Liver (tissue), 8 donors: ENCODE measurements at regions not wholly inside any gene's neighbourhood (a gene's known extent, or its start where the extent isn't known, plus 50 kb on each side); places are given as distances from the start of the nearest gene placed in this dataset.

ENCODE experiments used
- DNase-seq: peaks from one replicate; pipeline ENCODE4 v3.0.0-alpha.2; 2017; ENCODE audit warnings: low spot score
- H3K27ac ChIP-seq, 2 donors: one replicate each; pipeline ENCODE4 v1.7.0; 2013; ENCODE audit warnings: inconsistent platforms in 2 of 2, low read length in 2 of 2, control low read depth in 1 of 2, low read depth in 1 of 2, mild to moderate bottlenecking in 1 of 2
- H3K27me3 ChIP-seq, 4 donors: one replicate each; pipeline versions ENCODE4 v1.6.1 to v1.7.0; 2013; ENCODE audit warnings: low read length in 3 of 4, inconsistent platforms in 1 of 4, mild to moderate bottlenecking in 1 of 4, moderate library complexity in 1 of 4; ENCODE audit not compliant: control insufficient read depth in 4 of 4, insufficient read depth in 4 of 4
- H3K36me3 ChIP-seq, 4 donors: one replicate each; pipeline versions ENCODE4 v1.6.1 to v1.7.0; 2013; ENCODE audit warnings: low read length in 3 of 4, mild to moderate bottlenecking in 3 of 4, low read depth in 1 of 4, moderate library complexity in 1 of 4; ENCODE audit not compliant: control insufficient read depth in 4 of 4, insufficient read depth in 3 of 4
- H3K4me1 ChIP-seq, 4 donors: one replicate each; pipeline versions ENCODE4 v1.6.1 to v1.7.0; 2013; ENCODE audit warnings: low read length in 3 of 4, mild to moderate bottlenecking in 3 of 4, moderate library complexity in 1 of 4; ENCODE audit not compliant: control insufficient read depth in 4 of 4, insufficient read depth in 4 of 4
- H3K4me3 ChIP-seq, 3 donors: one replicate each; pipeline versions ENCODE4 v1.6.1 to v1.7.0; 2013; ENCODE audit warnings: low read length in 3 of 3, control low read depth in 1 of 3, low read depth in 1 of 3, mild to moderate bottlenecking in 1 of 3
- H3K9ac ChIP-seq, 2 donors: one replicate each; pipeline ENCODE4 v1.7.0; 2013; ENCODE audit warnings: low read length in 2 of 2, mild to moderate bottlenecking in 2 of 2, moderate library complexity in 2 of 2, control low read depth in 1 of 2, low read depth in 1 of 2
- H3K9me3 ChIP-seq, 4 donors: one replicate each; pipeline versions ENCODE4 v1.6.1 to v1.7.0; 2013; ENCODE audit warnings: low read length in 3 of 4; ENCODE audit not compliant: control insufficient read depth in 4 of 4
- CTCF ChIP-seq: fragments of 150-350 bp; IDR thresholded peaks from 2 replicates; pipeline ENCODE4 v1.5.1; 2017; ENCODE audit warnings: improper control_type of control experiment, low read depth, low read length; ENCODE audit not compliant: missing input control
- FOXA1 ChIP-seq: IDR thresholded peaks from 2 replicates; pipeline ENCODE4 v1.6.1; 2016; ENCODE audit warnings: antibody characterized with exemption
- HNF4G ChIP-seq: IDR thresholded peaks from 2 replicates; pipeline ENCODE4 v1.6.1; 2016; ENCODE audit warnings: antibody characterized with exemption
- NR2F2 ChIP-seq: IDR thresholded peaks from 2 replicates; pipeline ENCODE4 v1.6.1; 2016; ENCODE audit warnings: antibody characterized with exemption
- REST ChIP-seq: IDR thresholded peaks from 2 replicates; pipeline ENCODE4 v1.6.1; 2016; ENCODE audit warnings: antibody characterized with exemption, mild to moderate bottlenecking
- TAF1 ChIP-seq: conservative IDR thresholded peaks from 2 replicates; pipeline ENCODE4 v1.6.1; 2016; ENCODE audit warnings: antibody characterized with exemption, mild to moderate bottlenecking
- YY1 ChIP-seq: IDR thresholded peaks from 2 replicates; pipeline ENCODE4 v1.6.1; 2016; ENCODE audit warnings: antibody characterized with exemption, mild to moderate bottlenecking
- ZBTB33 ChIP-seq: IDR thresholded peaks from 2 replicates; pipeline ENCODE4 v1.6.1; 2016; ENCODE audit warnings: antibody characterized with exemption
- WGBS: extraction: QIAGEN DNeasy Blood & Tissue Kit; methylation state at CpG from one replicate; pipeline ENCODE4 v1.1.7; 2013; 5-methylcytosine and 5-hydroxymethylcytosine counted together
- donor health status: healthy.
- donor health status: healthy.
- donor health status: healthy.
- donor health status: healthy.
- donor health status: healthy.

GRCh38 chr2:156930423-156930822 lies 327.1 kb upstream of the GALNT5 start:
- H3K9ac ChIP-seq, result no peak overlapping the region
- H3K9me3 ChIP-seq, result no peaks in the 10 kb centered on the region
- no peak overlapping the region for H3K27ac ChIP-seq
- no peak overlapping the region for H3K4me3 ChIP-seq
- no peaks in the 10 kb centered on the region for H3K36me3 ChIP-seq
- H3K4me1 ChIP-seq, result no peaks in the 10 kb centered on the region
- no peak for TF ChIP-seq NR2F2
- TF ChIP-seq ZBTB33, result no peak
- TF ChIP-seq FOXA1, result no peak
- TF ChIP-seq REST, result no peak
- TF ChIP-seq YY1, result no peak
- no peak for TF ChIP-seq TAF1
- no peak for TF ChIP-seq HNF4G
- DNase-seq, result no peak
- 68% methylated on average over 2 of the region's 2 CpGs for WGBS
- no peaks in the 10 kb centered on the region for H3K27me3 ChIP-seq

GRCh38 chr2:156933645-156934225 lies 323.8 kb upstream of the GALNT5 start:
- no peak overlapping the region for H3K27ac ChIP-seq
- H3K9ac ChIP-seq, result no peak overlapping the region
- no peak overlapping the region for H3K4me3 ChIP-seq
- no peaks in the 10 kb centered on the region for H3K4me1 ChIP-seq
- H3K9me3 ChIP-seq, result no peaks in the 10 kb centered on the region
- no peak for TF ChIP-seq CTCF
- no peak for TF ChIP-seq REST
- no peaks in the 10 kb centered on the region for H3K27me3 ChIP-seq
- H3K36me3 ChIP-seq, result no peaks in the 10 kb centered on the region
- no peak for DNase-seq
- 36% methylated on average over 3 of the region's 3 CpGs for WGBS
